Ishikawa (cell line): ENCODE measurements at regions not wholly inside any gene's neighbourhood (a gene's known extent, or its start where the extent isn't known, plus 50 kb on each side); places are given as distances from the start of the nearest gene placed in this dataset.

Source experiments
- EGR1 ChIP-seq: IDR thresholded peaks from 2 replicates; pipeline ENCODE4 v1.6.1; 2012
- EP300 ChIP-seq: IDR thresholded peaks from 2 replicates; pipeline ENCODE4 v1.6.1; 2012; ENCODE audit warnings: borderline replicate concordance
- TAF1 ChIP-seq: IDR thresholded peaks from 2 replicates; pipeline ENCODE4 v1.6.1; 2012; ENCODE audit warnings: low read depth, mild to moderate bottlenecking
- YY1 ChIP-seq: IDR thresholded peaks from 2 replicates; pipeline ENCODE4 v1.6.1; 2012; ENCODE audit warnings: low read depth

DNA sequence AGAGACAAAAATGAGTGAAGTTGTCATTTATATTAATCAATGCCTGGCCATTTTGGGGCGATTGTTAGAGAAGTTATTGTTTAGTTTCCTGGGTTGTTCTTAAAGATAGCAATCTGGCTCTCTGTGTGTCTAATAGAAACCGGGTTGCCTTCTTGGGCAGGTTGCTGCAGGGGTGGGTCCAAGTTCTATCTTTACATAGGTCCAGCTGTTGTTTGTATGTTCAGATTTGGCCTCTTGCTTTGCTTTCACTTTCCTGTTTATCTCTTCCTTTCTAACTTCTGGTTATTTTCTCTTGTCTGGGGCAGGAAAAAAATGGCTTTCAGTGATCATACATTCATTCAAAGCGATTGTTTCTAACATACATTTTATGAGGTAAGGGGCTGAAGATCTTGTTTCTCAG, 128.4 kb upstream of the NOX3 start:
- no peak for TF ChIP-seq EGR1
- TF ChIP-seq TAF1: no peak
- TF ChIP-seq EP300: no peak
- TF ChIP-seq YY1: no peak
